Liver (tissue), 8 donors: ENCODE measurements at regions not wholly inside any gene's neighbourhood (a gene's known extent, or its start where the extent isn't known, plus 50 kb on each side); places are given as distances from the start of the nearest gene placed in this dataset.
"Not testable (repeated sequence)": the region's sequence is repeated elsewhere in the genome, so short reads cannot be mapped to it uniquely, and the experiment has no call there.

Source experiments
- DNase-seq: peaks from one replicate; pipeline ENCODE4 v3.0.0-alpha.2; 2017; ENCODE audit warnings: low spot score
- H3K27ac ChIP-seq, 2 donors: one replicate each; pipeline ENCODE4 v1.7.0; 2013; ENCODE audit warnings: inconsistent platforms in 2 of 2, low read length in 2 of 2, control low read depth in 1 of 2, low read depth in 1 of 2, mild to moderate bottlenecking in 1 of 2
- H3K27me3 ChIP-seq, 4 donors: one replicate each; pipeline versions ENCODE4 v1.6.1 to v1.7.0; 2013; ENCODE audit warnings: low read length in 3 of 4, inconsistent platforms in 1 of 4, mild to moderate bottlenecking in 1 of 4, moderate library complexity in 1 of 4; ENCODE audit not compliant: control insufficient read depth in 4 of 4, insufficient read depth in 4 of 4
- H3K36me3 ChIP-seq, 4 donors: one replicate each; pipeline versions ENCODE4 v1.6.1 to v1.7.0; 2013; ENCODE audit warnings: low read length in 3 of 4, mild to moderate bottlenecking in 3 of 4, low read depth in 1 of 4, moderate library complexity in 1 of 4; ENCODE audit not compliant: control insufficient read depth in 4 of 4, insufficient read depth in 3 of 4
- H3K4me1 ChIP-seq, 4 donors: one replicate each; pipeline versions ENCODE4 v1.6.1 to v1.7.0; 2013; ENCODE audit warnings: low read length in 3 of 4, mild to moderate bottlenecking in 3 of 4, moderate library complexity in 1 of 4; ENCODE audit not compliant: control insufficient read depth in 4 of 4, insufficient read depth in 4 of 4
- H3K4me3 ChIP-seq, 3 donors: one replicate each; pipeline versions ENCODE4 v1.6.1 to v1.7.0; 2013; ENCODE audit warnings: low read length in 3 of 3, control low read depth in 1 of 3, low read depth in 1 of 3, mild to moderate bottlenecking in 1 of 3
- H3K9ac ChIP-seq, 2 donors: one replicate each; pipeline ENCODE4 v1.7.0; 2013; ENCODE audit warnings: low read length in 2 of 2, mild to moderate bottlenecking in 2 of 2, moderate library complexity in 2 of 2, control low read depth in 1 of 2, low read depth in 1 of 2
- H3K9me3 ChIP-seq, 4 donors: one replicate each; pipeline versions ENCODE4 v1.6.1 to v1.7.0; 2013; ENCODE audit warnings: low read length in 3 of 4; ENCODE audit not compliant: control insufficient read depth in 4 of 4
- ATF3 ChIP-seq: IDR thresholded peaks from 2 replicates; pipeline ENCODE4 v1.6.1; 2016; ENCODE audit warnings: antibody characterized with exemption
- CTCF ChIP-seq: fragments of 150-350 bp; IDR thresholded peaks from 2 replicates; pipeline ENCODE4 v1.5.1; 2017; ENCODE audit warnings: improper control_type of control experiment, low read depth, low read length; ENCODE audit not compliant: missing input control
- EGR1 ChIP-seq, 2 donors: IDR thresholded peaks; 2 replicates each; pipeline ENCODE4 v1.6.1; 2016 to 2018; ENCODE audit warnings: antibody characterized with exemption in 2 of 2, low read depth in 2 of 2
- FOXA1 ChIP-seq: IDR thresholded peaks from 2 replicates; pipeline ENCODE4 v1.6.1; 2016; ENCODE audit warnings: antibody characterized with exemption
- FOXA2 ChIP-seq: IDR thresholded peaks from 2 replicates; pipeline ENCODE4 v1.6.1; 2016; ENCODE audit warnings: antibody characterized with exemption
- GABPA ChIP-seq, 2 donors: IDR thresholded peaks in 1 of 2; conservative IDR thresholded peaks in 1 of 2; 2 replicates each; pipeline ENCODE4 v1.6.1; 2016; ENCODE audit warnings: antibody characterized with exemption in 2 of 2, mild to moderate bottlenecking in 1 of 2, moderate library complexity in 1 of 2
- HNF4A ChIP-seq, 2 donors: conservative IDR thresholded peaks; 2 replicates each; pipeline ENCODE4 v1.6.1; 2016; ENCODE audit warnings: antibody characterized with exemption in 2 of 2, mild to moderate bottlenecking in 2 of 2
- JUND ChIP-seq, 2 donors: IDR thresholded peaks; 2 replicates each; pipeline ENCODE4 v1.6.1; 2016; ENCODE audit warnings: antibody characterized with exemption in 2 of 2
- MAX ChIP-seq: IDR thresholded peaks from 2 replicates; pipeline ENCODE4 v1.6.1; 2016; ENCODE audit warnings: antibody characterized with exemption
- RAD21 ChIP-seq, 2 donors: IDR thresholded peaks; 2 replicates each; pipeline ENCODE4 v1.6.1; 2016; ENCODE audit warnings: antibody characterized with exemption in 2 of 2, mild to moderate bottlenecking in 2 of 2
- REST ChIP-seq: IDR thresholded peaks from 2 replicates; pipeline ENCODE4 v1.6.1; 2016; ENCODE audit warnings: antibody characterized with exemption, mild to moderate bottlenecking
- RXRA ChIP-seq, 2 donors: IDR thresholded peaks; 2 replicates each; pipeline ENCODE4 v1.6.1; 2017 to 2018; ENCODE audit warnings: antibody characterized with exemption in 2 of 2, mild to moderate bottlenecking in 1 of 2
- SP1 ChIP-seq: IDR thresholded peaks from 2 replicates; pipeline ENCODE4 v1.6.1; 2018; ENCODE audit warnings: antibody characterized with exemption, mild to moderate bottlenecking
- TAF1 ChIP-seq: conservative IDR thresholded peaks from 2 replicates; pipeline ENCODE4 v1.6.1; 2016; ENCODE audit warnings: antibody characterized with exemption, mild to moderate bottlenecking
- ZBTB33 ChIP-seq: IDR thresholded peaks from 2 replicates; pipeline ENCODE4 v1.6.1; 2016; ENCODE audit warnings: antibody characterized with exemption
- WGBS: extraction: QIAGEN DNeasy Blood & Tissue Kit; methylation state at CpG from one replicate; pipeline ENCODE4 v1.1.7; 2013; 5-methylcytosine and 5-hydroxymethylcytosine counted together
- donor health status: healthy.
- donor health status: healthy.
- donor health status: healthy.
- donor health status: healthy.
- donor health status: healthy.

GRCh38 chr10:62978482-62978881 is 154.6 kb upstream of the NRBF2 start:
- Histone ChIP-seq H3K4me1 (no peaks in the 10 kb centered on the region), H3K36me3 (no peaks in the 10 kb centered on the region), H3K27ac (no peak overlapping the region), H3K27me3 (no peaks in the 10 kb centered on the region), H3K4me3 (no peak overlapping the region), H3K9me3 (no peaks in the 10 kb centered on the region), H3K9ac (no peak overlapping the region)
- no peak for TF ChIP-seq TAF1
- no peak for TF ChIP-seq GABPA (IDR thresholded peaks at IDR 0.05 in 1 of 2, conservative IDR thresholded peaks at IDR 0.05 in 1 of 2)
- no peak for TF ChIP-seq SP1
- no peak for TF ChIP-seq REST
- no peak for TF ChIP-seq EGR1 (IDR thresholded peaks at IDR 0.05; ENCODE audit: low read depth in 2 of 2)
- TF ChIP-seq ATF3: no peak
- no peak for DNase-seq
- WGBS: 64% methylated on average over 4 of the region's 4 CpGs

GRCh38 chr10:62974795-62975194 is 158.3 kb upstream of the NRBF2 start:
- H3K27me3 ChIP-seq, H3K4me3 ChIP-seq, DNase-seq, H3K36me3 ChIP-seq, H3K9me3 ChIP-seq, H3K4me1 ChIP-seq, H3K9ac ChIP-seq, H3K27ac ChIP-seq: not testable (repeated sequence)
- WGBS: 83% methylated on average over 1 of the region's 1 CpG

GRCh38 chr10:62972103-62972502 is 155.9 kb upstream of the EGR2 start:
- Histone ChIP-seq H3K4me3 (no peak overlapping the region), H3K27ac (no peak overlapping the region), H3K27me3 (peaks cover 0 to 4% (median 0%) of the 10 kb centered on the region in 4 donors), H3K4me1 (no peaks in the 10 kb centered on the region), H3K36me3 (no peaks in the 10 kb centered on the region), H3K9me3 (no peaks in the 10 kb centered on the region), H3K9ac (no peak overlapping the region)
- TF ChIP-seq ZBTB33 (no peak), RAD21 (IDR thresholded peaks at IDR 0.05) (no peak), FOXA1 (no peak), MAX (no peak), SP1 (no peak), RXRA (IDR thresholded peaks at IDR 0.05) (no peak), JUND (IDR thresholded peaks at IDR 0.05) (no peak), ATF3 (no peak), GABPA (IDR thresholded peaks at IDR 0.05 in 1 of 2, conservative IDR thresholded peaks at IDR 0.05 in 1 of 2) (no peak), HNF4A (conservative IDR thresholded peaks at IDR 0.05) (no peak), CTCF (no peak), FOXA2 (no peak), TAF1 (no peak)
- no peak for DNase-seq
